ACHN (cell line): ENCODE measurements at regions not wholly inside any gene's neighbourhood (a gene's known extent, or its start where the extent isn't known, plus 50 kb on each side); places are given as distances from the start of the nearest gene placed in this dataset.

Experiments
- DNase-seq: peaks from one replicate; pipeline ENCODE4 v3.0.0-alpha.2; 2015
- in situ Hi-C: cut with HindIII; loops from 2 replicates; pipeline ENCODE4 v1.10.0; 2017; ENCODE audit warnings: low sequenced_read_pairs, low pct_ligation_motif_present, low pct_unique_long_range_greater_than_20kb

DNA sequence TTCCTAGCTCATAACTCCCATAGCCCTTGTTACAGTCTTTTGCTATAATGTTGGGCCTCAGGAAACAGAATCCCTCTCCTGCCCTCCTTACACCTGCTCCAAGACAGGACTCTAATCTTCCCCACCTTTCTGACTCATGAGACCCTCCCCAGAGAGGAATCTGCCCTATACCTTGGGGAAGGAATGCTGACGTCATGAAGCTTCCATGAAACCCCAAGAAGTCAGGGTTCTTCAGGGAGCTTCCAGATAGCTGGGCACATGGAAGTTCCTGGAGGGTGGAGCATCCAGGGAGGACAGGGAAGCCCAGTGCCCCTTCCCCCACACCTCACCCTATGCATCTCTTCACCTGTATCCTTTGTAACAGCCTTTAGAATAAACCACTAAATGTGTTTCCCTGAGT lies 285.7 kb downstream of the SOX9 start:
- DNase-seq = no peak
- in situ Hi-C loops = loop anchor here (25.0 kb wide), 1 partner anchor 269 kb away; no protein-coding TSS in a partner anchor

DNA sequence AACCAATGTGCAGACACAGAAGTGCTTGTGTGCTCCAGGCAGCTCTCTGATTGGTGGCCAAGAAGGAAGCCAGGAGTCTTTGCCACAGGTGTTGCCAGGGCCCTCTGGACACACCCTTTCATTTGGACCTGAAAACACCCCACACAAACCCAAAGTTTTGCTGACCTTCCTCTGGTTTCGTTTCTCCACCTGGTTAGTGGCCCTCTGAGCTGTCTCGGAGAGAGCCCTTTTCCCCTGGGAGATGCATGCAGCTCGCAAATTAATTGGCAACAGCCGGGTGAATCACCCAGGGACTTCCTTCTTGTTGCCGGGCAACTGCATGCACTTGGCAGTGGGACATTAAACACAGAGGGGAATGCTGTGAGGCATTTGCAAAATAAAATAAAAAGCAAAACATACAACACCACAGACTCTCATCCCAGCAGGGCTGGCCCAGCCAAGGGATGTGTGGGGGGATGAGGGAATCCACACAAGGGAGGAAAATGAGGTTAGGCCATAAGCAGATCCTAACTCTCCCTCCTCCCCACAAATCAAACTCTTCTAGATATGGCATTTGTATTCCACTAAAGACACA lies 286.6 kb downstream of the SOX9 start:
- DNase-seq = peak; percentile 91
- in situ Hi-C loops = loop anchor here (25.0 kb wide), 1 partner anchor 270 kb away; no protein-coding TSS in a partner anchor

- DNase-seq = no peak
- in situ Hi-C loops = loop anchor here (25.0 kb wide), 1 partner anchor 271 kb away; no protein-coding TSS in a partner anchor
Measured at GRCh38 chr17:72407931-72408330, 287.1 kb downstream of the SOX9 start.

- in situ Hi-C loops = loop anchor here (25.0 kb wide), 1 partner anchor 271 kb away; no protein-coding TSS in a partner anchor
- DNase-seq = no peak
Measured at GRCh38 chr17:72408641-72409040, 287.8 kb downstream of the SOX9 start.

GRCh38 chr17:72409405-72410002 lies 288.7 kb downstream of the SOX9 start:
- no peak for DNase-seq
- in situ Hi-C loops = loop anchor here (25.0 kb wide), 1 partner anchor 272 kb away; no protein-coding TSS in a partner anchor

- no peak for DNase-seq
- in situ Hi-C loops = loop anchor here (25.0 kb wide), 1 partner anchor 274 kb away; no protein-coding TSS in a partner anchor
Measured at GRCh38 chr17:72411124-72411563, 290.3 kb downstream of the SOX9 start.

GRCh38 chr17:72412650-72413076 lies 291.8 kb downstream of the SOX9 start:
- DNase-seq = no peak
- in situ Hi-C loops = loop anchor here (25.0 kb wide), 1 partner anchor 275 kb away; no protein-coding TSS in a partner anchor

DNA sequence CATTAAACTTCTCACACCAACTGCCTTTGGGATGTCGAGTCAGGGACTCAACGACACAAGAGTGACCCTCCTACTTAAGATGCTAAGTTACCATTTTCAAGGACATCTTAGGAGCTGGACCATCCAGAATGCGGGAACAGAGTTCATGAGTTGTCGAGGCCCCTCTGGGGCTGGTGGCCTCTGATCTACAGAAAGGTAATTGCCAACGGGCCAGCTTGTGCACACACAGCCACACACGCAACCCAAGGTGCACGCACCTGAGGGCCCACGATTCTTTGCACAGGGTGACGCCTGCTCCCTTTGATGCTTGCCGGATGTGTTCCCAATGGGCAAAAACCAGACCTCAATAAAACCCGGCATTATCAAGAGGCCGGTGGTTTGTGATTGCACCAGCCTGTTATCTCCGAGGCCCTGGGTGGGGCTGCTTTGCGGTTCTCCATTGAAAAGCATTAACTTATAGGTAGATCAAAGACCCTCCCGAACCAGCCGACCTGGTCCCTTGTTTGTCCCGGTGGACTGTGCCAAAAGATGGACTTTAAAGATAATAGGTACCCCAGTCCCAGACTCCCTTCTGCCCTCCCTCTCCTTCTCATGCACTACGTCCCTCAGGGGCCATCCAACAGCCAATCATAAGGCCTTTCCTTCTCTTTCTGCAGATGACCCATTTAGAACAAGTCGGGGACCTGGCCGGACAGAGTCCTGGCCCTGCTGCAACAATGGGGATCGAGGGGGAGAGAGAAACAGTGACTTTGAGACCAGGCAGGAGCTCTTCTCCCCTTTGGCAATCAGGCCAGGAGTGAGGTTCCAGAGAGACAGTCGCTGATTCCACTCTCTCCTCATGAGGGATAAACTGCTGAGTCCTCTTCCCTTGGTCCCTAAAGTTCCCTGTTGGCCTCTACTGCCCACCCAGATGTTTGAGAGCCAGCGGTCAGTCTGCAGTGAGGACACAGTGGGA lies 292.5 kb downstream of the SOX9 start:
- in situ Hi-C loops = loop anchor here (25.0 kb wide), 1 partner anchor 276 kb away; no protein-coding TSS in a partner anchor
- DNase-seq = no peak

DNA sequence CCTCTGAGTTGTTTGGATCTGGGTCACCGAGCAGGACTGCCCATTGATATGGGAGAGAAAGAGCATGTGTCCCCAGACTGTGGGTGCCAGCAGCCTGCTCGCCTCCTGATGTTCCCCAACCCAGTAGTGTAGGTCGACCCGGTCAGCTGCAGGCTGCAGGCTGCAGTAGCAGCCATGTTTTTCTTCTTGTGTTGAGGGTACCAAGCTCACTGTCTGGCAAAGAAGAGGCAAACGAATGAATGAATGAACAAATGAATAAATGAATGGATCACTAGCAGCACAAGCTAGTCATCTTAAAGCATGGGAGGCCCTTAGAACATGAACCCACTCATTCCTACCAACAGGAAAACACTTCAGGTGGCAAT lies 293.2 kb downstream of the SOX9 start:
- in situ Hi-C loops = loop anchor here (25.0 kb wide), 1 partner anchor 277 kb away; no protein-coding TSS in a partner anchor

DNA sequence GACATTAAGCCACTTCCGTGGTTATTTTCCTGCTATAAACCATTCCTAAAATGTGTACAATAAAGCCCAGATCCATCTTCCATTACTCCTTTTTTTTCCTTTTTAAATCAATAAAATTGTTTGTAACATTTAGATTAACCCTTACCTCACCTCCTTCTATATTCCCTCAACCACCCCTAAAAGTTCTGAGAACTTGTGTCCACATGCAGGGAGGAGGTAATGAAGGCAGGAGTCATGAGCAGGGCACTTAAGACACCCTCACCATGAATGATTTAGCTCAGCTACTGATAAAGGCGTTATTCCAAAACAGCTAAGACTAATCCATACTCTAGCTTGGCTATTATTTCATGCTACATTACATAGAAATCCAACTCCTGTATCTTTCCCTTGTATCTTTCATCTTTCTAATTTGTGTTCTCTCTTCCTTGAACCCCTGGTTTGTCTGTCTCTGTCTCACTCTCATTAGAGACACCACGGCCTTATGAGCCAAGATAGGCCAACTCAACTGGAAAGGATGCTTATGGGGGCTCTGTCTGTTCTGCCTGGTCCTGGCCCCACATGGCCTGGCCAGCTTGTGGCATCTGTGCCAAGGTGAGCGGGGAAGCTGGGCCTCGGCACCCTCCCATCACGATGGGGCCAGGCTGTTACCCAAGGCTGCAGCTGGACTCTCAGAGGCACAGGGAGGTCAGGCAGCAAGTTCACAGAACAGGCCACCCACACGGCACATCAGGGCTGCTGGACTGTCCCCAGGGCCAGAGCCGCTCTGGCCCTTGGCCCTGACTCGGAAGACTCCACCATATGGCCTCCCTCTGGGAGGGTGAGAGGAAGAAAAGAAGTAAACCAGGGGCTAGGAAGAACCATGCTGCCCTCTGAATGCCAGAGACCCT lies 294.4 kb downstream of the SOX9 start:
- in situ Hi-C loops = loop anchor here (25.0 kb wide), 1 partner anchor 278 kb away; no protein-coding TSS in a partner anchor
- no peak for DNase-seq

More for the DNA sequence above, 293.2 kb downstream of the SOX9 start:
- no peak for DNase-seq

DNA sequence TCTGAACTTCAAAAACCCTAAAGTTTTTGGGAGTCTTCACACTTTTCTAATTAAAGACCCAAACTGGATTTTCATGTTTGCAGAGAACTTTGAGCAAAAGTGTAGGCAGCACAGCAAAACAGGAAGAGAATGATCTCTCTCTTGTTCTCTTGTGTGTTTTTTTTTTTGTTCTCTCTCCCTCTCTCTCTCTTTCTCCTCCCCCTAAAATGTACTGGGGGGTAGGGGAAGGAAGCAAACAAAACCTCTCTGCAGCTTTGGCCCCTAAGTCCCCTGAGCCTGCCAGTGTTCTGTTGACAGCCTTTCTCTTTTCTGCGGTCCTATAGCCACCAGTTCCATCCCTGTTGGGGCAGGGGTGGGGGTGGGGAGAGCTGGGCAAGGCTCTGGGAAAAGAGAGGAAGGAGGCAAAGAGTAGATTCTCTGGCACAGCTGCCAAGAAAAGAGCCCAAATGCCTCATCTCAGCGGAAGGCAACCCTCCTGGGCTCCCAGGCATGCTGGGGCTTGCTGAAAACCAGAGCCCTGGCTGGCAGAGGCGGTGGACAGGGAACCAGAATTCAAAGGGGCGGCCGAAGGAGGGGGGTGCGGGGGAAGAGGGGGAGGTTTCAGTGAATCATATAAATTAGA lies 295.3 kb downstream of the SOX9 start:
- DNase-seq = no peak
- in situ Hi-C loops = loop anchor here (25.0 kb wide), 1 partner anchor 279 kb away; no protein-coding TSS in a partner anchor

DNA sequence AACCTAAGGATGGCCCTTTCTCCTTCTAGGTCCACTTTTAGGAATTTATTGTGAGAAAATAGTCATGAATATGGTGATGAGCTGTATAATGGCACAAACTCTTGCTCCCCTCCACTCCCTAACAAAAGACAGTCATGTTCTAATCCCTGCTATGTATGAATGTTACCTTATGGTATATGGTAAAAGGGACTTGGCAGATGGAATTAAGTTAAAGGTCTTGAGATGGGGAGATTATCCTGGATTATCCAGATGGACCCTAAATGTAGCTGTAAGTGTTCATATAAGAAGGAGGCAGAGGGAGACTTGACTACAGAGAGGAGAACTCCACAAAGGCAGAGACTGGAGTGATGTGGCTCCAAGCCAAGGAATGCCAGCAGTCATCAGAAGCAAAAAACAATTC lies 296.1 kb downstream of the SOX9 start:
- DNase-seq = no peak
- in situ Hi-C loops = loop anchor here (25.0 kb wide), 1 partner anchor 280 kb away; no protein-coding TSS in a partner anchor

DNA sequence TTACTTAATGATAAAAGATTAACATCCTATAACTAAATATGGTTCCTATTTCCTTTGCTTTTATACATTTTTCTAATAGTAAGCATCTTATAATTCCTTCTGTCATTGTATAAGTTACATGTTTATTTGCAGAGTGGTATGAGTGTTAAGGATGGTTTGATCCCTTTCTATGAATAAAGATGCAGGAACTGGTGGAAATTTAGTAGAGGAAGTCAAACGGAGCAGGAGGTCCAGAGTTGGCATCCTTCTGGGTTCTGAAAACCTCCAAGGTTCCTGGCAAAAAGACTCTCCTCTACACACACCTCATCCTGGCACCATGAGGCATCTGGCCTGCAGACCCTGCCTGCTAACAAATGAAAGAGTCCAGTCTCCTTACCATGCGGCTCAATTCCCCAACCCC lies 296.8 kb downstream of the SOX9 start:
- in situ Hi-C loops = loop anchor here (25.0 kb wide), 1 partner anchor 280 kb away; no protein-coding TSS in a partner anchor
- DNase-seq = no peak

GRCh38 chr17:72419866-72420774 lies 299.3 kb downstream of the SOX9 start:
- no peak for DNase-seq
- in situ Hi-C loops = loop anchor here (25.0 kb wide), 1 partner anchor 283 kb away; no protein-coding TSS in a partner anchor

DNA sequence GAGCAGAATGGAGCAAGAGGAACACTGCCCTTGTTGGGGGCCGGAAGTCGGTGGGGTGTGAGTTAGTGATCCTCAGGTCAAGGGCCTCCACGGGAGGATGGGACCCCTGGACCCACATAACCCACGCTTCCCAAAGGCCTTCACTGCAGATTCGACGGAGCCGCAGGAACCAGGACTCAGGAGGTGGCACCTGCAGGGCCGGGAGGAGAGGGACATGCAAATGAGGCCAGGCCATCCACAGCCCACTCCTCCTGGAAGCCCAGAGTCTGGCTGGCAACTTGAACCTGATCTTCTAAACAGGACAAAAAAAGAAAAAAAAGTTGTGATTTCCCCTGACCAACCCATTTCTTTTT lies 299.9 kb downstream of the SOX9 start:
- in situ Hi-C loops = loop anchor here (25.0 kb wide), 1 partner anchor 283 kb away; no protein-coding TSS in a partner anchor
- DNase-seq = no peak
